ENCODE measurements at regions not wholly inside any gene's neighbourhood (a gene's known extent, or its start where the extent isn't known, plus 50 kb on each side); places are given as distances from the start of the nearest gene placed in this dataset.

DNA sequence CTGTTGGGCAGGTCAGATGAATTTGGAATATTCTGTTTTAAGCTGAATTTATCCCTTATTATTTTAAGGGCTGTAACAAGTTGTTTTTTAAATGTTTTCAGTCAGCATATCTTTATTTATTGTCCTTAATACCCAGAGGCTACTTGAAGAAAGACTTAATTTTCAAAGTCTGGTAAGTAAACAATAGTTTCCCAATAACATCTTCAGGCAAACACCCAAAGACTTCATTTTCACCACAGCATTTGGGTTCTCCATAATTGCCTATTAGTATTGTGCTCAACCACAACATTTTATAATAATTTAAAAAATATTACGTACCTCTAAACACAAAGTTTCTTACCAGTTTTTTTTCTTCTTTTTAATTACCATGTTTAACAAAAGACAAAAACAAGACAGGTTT lies 60.0 kb upstream of the MKLN1 start:
- ATAC-seq (ENCODE audit: insufficient read depth, low FRiP score) (no peak), DNase-seq (no peak)
- Histone ChIP-seq H3K9me3 (ENCODE audit: control insufficient read depth in 4 of 4, insufficient read depth in 3 of 4, low read length in 3 of 4) (no peaks in the 10 kb centered on the region), H3K4me1 (ENCODE audit: control insufficient read depth in 5 of 5, insufficient read depth in 5 of 5, low read length in 5 of 5) (no peaks in the 10 kb centered on the region), H3K9ac (ENCODE audit: insufficient read depth in 1 of 2, low read length in 2 of 2) (no peak overlapping the region), H3K36me3 (ENCODE audit: control insufficient read depth in 4 of 4, insufficient read depth in 4 of 4, low read length in 4 of 4) (no peaks in the 10 kb centered on the region), H3K27ac (ENCODE audit: low read depth in 1 of 2, low read length in 1 of 2) (no peak overlapping the region), H3K27me3 (ENCODE audit: control insufficient read depth in 3 of 3, insufficient read depth in 3 of 3, low read length in 2 of 3) (no peaks in the 10 kb centered on the region), H3K4me3 (no peak overlapping the region)
- WGBS, 2 donors, result 87 to 95% methylated on average over 1 of the region's 1 CpG
- TF ChIP-seq CTCF (IDR thresholded peaks at IDR 0.05; ENCODE audit: control extremely low read depth, extremely low read depth), result no peak

DNA sequence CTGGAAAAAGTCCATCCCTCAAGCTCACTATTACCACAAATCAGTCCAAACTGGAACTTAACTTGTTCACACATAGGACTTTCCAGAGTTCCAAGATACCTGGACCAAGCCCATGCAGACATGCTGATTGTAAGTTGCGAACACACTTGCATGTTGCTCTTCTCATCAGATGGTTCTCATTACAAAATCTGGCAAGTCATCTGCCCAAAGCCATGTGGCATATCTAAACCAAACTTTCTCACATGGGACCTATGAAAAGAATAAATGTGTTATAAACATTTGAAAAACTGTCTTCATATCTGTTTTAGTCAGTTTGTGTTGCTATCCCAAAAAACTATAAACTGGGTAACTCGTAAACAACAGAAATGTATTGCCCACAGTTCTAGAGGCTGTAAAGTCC lies 58.8 kb upstream of the MKLN1 start:
- Histone ChIP-seq H3K9ac (ENCODE audit: insufficient read depth in 1 of 2, low read length in 2 of 2) (no peak overlapping the region), H3K27me3 (ENCODE audit: control insufficient read depth in 3 of 3, insufficient read depth in 3 of 3, low read length in 2 of 3) (no peaks in the 10 kb centered on the region), H3K4me1 (ENCODE audit: control insufficient read depth in 5 of 5, insufficient read depth in 5 of 5, low read length in 5 of 5) (peaks cover 0 to 2% (median 0%) of the 10 kb centered on the region in 5 donors), H3K4me3 (no peak overlapping the region), H3K9me3 (ENCODE audit: control insufficient read depth in 4 of 4, insufficient read depth in 3 of 4, low read length in 3 of 4) (no peaks in the 10 kb centered on the region), H3K36me3 (ENCODE audit: control insufficient read depth in 4 of 4, insufficient read depth in 4 of 4, low read length in 4 of 4) (no peaks in the 10 kb centered on the region), H3K27ac (ENCODE audit: low read depth in 1 of 2, low read length in 1 of 2) (no peak overlapping the region)
- TF ChIP-seq CTCF (IDR thresholded peaks at IDR 0.05; ENCODE audit: control extremely low read depth, extremely low read depth), result no peak
- DNase-seq (no peak), ATAC-seq (ENCODE audit: insufficient read depth, low FRiP score) (no peak)
- WGBS, 2 donors, result 73 to 100% methylated on average over 2 of the region's 2 CpGs

GRCh38 chr7:131272086-131272485 lies 55.6 kb upstream of the MKLN1 start:
- peaks cover 0 to 2% (median 0%) of the 10 kb centered on the region in 5 donors for H3K4me1 ChIP-seq (ENCODE audit: control insufficient read depth in 5 of 5, insufficient read depth in 5 of 5, low read length in 5 of 5)
- TF ChIP-seq CTCF (IDR thresholded peaks at IDR 0.05; ENCODE audit: control extremely low read depth, extremely low read depth), result no peak
- no peaks in the 10 kb centered on the region for H3K36me3 ChIP-seq (ENCODE audit: control insufficient read depth in 4 of 4, insufficient read depth in 4 of 4, low read length in 4 of 4)
- no peak for DNase-seq
- H3K4me3 ChIP-seq, result no peak overlapping the region
- no peak for ATAC-seq (ENCODE audit: insufficient read depth, low FRiP score)
- H3K9ac ChIP-seq (ENCODE audit: insufficient read depth in 1 of 2, low read length in 2 of 2), result no peak overlapping the region
- no peaks in the 10 kb centered on the region for H3K9me3 ChIP-seq (ENCODE audit: control insufficient read depth in 4 of 4, insufficient read depth in 3 of 4, low read length in 3 of 4)
- 93 to 100% methylated on average over 1 of the region's 1 CpG for WGBS, 2 donors
- no peak overlapping the region for H3K27ac ChIP-seq (ENCODE audit: low read depth in 1 of 2, low read length in 1 of 2)
- no peaks in the 10 kb centered on the region for H3K27me3 ChIP-seq (ENCODE audit: control insufficient read depth in 3 of 3, insufficient read depth in 3 of 3, low read length in 2 of 3)

- H3K9ac ChIP-seq (ENCODE audit: insufficient read depth in 1 of 2, low read length in 2 of 2), result no peak overlapping the region
- 97 to 99% methylated on average over 2 of the region's 2 CpGs for WGBS, 2 donors
- H3K27ac ChIP-seq (ENCODE audit: low read depth in 1 of 2, low read length in 1 of 2), result no peak overlapping the region
- no peak for DNase-seq
- no peaks in the 10 kb centered on the region for H3K27me3 ChIP-seq (ENCODE audit: control insufficient read depth in 3 of 3, insufficient read depth in 3 of 3, low read length in 2 of 3)
- no peak overlapping the region for H3K4me3 ChIP-seq
- no peaks in the 10 kb centered on the region for H3K9me3 ChIP-seq (ENCODE audit: control insufficient read depth in 4 of 4, insufficient read depth in 3 of 4, low read length in 3 of 4)
- no peaks in the 10 kb centered on the region for H3K36me3 ChIP-seq (ENCODE audit: control insufficient read depth in 4 of 4, insufficient read depth in 4 of 4, low read length in 4 of 4)
- ATAC-seq (ENCODE audit: insufficient read depth, low FRiP score), result no peak
- H3K4me1 ChIP-seq (ENCODE audit: control insufficient read depth in 5 of 5, insufficient read depth in 5 of 5, low read length in 5 of 5), result peaks cover 0 to 2% (median 0%) of the 10 kb centered on the region in 5 donors
- no peak for TF ChIP-seq CTCF (IDR thresholded peaks at IDR 0.05; ENCODE audit: control extremely low read depth, extremely low read depth)
Observed at GRCh38 chr7:131274986-131275385, 52.7 kb upstream of the MKLN1 start.
